GM23338 (cell line): ENCODE measurements at regions not wholly inside any gene's neighbourhood (a gene's known extent, or its start where the extent isn't known, plus 50 kb on each side); places are given as distances from the start of the nearest gene placed in this dataset.

Experiments
- ATAC-seq: fragments of 200-7000 bp; cut with Tn5 transposase; 3 replicates; pipeline ENCODE4 v1.9.1; 2020
- DNase-seq: peaks from one replicate; pipeline ENCODE4 v3.0.0-alpha.2; 2015; ENCODE audit warnings: low spot score
- H2AFZ ChIP-seq: fragments of 200-600 bp; sonication (generic); 2 replicates; pipeline ENCODE4 v1.8.0; 2016; ENCODE audit warnings: antibody characterized with exemption, mild to moderate bottlenecking, moderate library complexity
- H3F3A ChIP-seq: fragments of 200-600 bp; sonication (generic); replicated peaks from 2 replicates; pipeline ENCODE4 v1.8.0; 2017; ENCODE audit warnings: antibody characterized with exemption, mixed run types, low read depth
- H3K27ac ChIP-seq: fragments of 200-600 bp; sonication (generic); 2 replicates; pipeline ENCODE4 v1.6.1; 2016; ENCODE audit warnings: low read depth
- H3K27me3 ChIP-seq: fragments of 200-600 bp; sonication (generic); 2 replicates; pipeline ENCODE4 v1.8.0; 2016; ENCODE audit warnings: mild to moderate bottlenecking, mixed run types, moderate library complexity; ENCODE audit not compliant: insufficient read depth
- H3K36me3 ChIP-seq: fragments of 200-600 bp; sonication (generic); 2 replicates; pipeline ENCODE4 v1.8.0; 2016; ENCODE audit warnings: mild to moderate bottlenecking; ENCODE audit not compliant: insufficient read depth
- H3K4me1 ChIP-seq: fragments of 200-600 bp; sonication (generic); 2 replicates; pipeline ENCODE4 v1.8.0; 2016; ENCODE audit warnings: mild to moderate bottlenecking, moderate library complexity; ENCODE audit not compliant: insufficient read depth
- H3K4me2 ChIP-seq: fragments of 200-600 bp; sonication (generic); 2 replicates; pipeline ENCODE4 v1.7.1; 2017; ENCODE audit warnings: mixed run types
- H3K4me3 ChIP-seq: fragments of 200-600 bp; sonication (generic); 2 replicates; pipeline ENCODE4 v1.6.1; 2016; ENCODE audit warnings: mixed run types
- H3K79me2 ChIP-seq: fragments of 200-600 bp; sonication (generic); replicated peaks from 2 replicates; pipeline ENCODE4 v1.8.0; 2017; ENCODE audit warnings: mild to moderate bottlenecking; ENCODE audit not compliant: insufficient read depth
- H3K9me2 ChIP-seq: fragments of 200-600 bp; sonication (generic); 2 replicates; pipeline ENCODE4 v1.8.0; 2017; ENCODE audit not compliant: insufficient read depth
- H4K20me1 ChIP-seq: fragments of 200-600 bp; sonication (generic); replicated peaks from 2 replicates; pipeline ENCODE4 v1.8.0; 2017; ENCODE audit warnings: mild to moderate bottlenecking; ENCODE audit not compliant: insufficient read depth
- H3K27ac Mint-ChIP-seq: 2 replicates; pipeline ENCODE4 v1.8.0; 2020; ENCODE audit warnings: inconsistent platforms, mild to moderate bottlenecking, moderate library complexity, mixed read lengths
- H3K27me3 Mint-ChIP-seq: 3 replicates; pipeline ENCODE4 v1.8.0; 2022; ENCODE audit warnings: low read depth, mild to moderate bottlenecking, moderate library complexity, mixed read lengths, inconsistent platforms; ENCODE audit not compliant: insufficient read depth, poor library complexity
- H3K36me3 Mint-ChIP-seq: 3 replicates; pipeline ENCODE4 v1.8.0; 2021; ENCODE audit warnings: low read depth, mild to moderate bottlenecking, inconsistent platforms, moderate library complexity, mixed read lengths
- H3K4me1 Mint-ChIP-seq: 3 replicates; pipeline ENCODE4 v1.8.0; 2020; ENCODE audit warnings: mild to moderate bottlenecking, inconsistent platforms, mixed read lengths
- H3K4me3 Mint-ChIP-seq: 3 replicates; pipeline ENCODE4 v1.8.0; 2021; ENCODE audit warnings: moderate library complexity, mild to moderate bottlenecking, inconsistent platforms, mixed read lengths
- H3K9me3 Mint-ChIP-seq: 3 replicates; pipeline ENCODE4 v1.8.0; 2020; ENCODE audit warnings: moderate library complexity, mild to moderate bottlenecking, inconsistent platforms, mixed read lengths
- CREB1 ChIP-seq: fragments of 250-450 bp; sonication (Bioruptor Pico); IDR thresholded peaks from 2 replicates; pipeline ENCODE4 v1.5.0; 2020; ENCODE audit warnings: low read depth, mild to moderate bottlenecking, moderate library complexity
- EZH2 ChIP-seq: fragments of 200-600 bp; sonication (generic); IDR thresholded peaks from one replicate; pipeline ENCODE4 v1.8.0; 2017; ENCODE audit warnings: antibody characterized with exemption, mild to moderate bottlenecking, low read depth; ENCODE audit not compliant: unreplicated experiment
- EZH2phosphoT487 ChIP-seq: fragments of 200-600 bp; sonication (generic); IDR thresholded peaks from one replicate; pipeline ENCODE4 v1.8.1; 2018; ENCODE audit warnings: antibody characterized with exemption; ENCODE audit not compliant: unreplicated experiment
- JUNB ChIP-seq: IDR thresholded peaks from one replicate; pipeline ENCODE4 v1.6.1; 2016; ENCODE audit warnings: antibody characterized with exemption; ENCODE audit not compliant: unreplicated experiment
- NANOG ChIP-seq: IDR thresholded peaks from 2 replicates; pipeline ENCODE4 v1.6.1; 2016; ENCODE audit warnings: antibody characterized with exemption, borderline replicate concordance
- POLR2AphosphoS5 ChIP-seq: IDR thresholded peaks from 2 replicates; pipeline ENCODE4 v1.6.1; 2016; ENCODE audit warnings: antibody characterized with exemption, low read depth
- STAT1 ChIP-seq: IDR thresholded peaks from one replicate; pipeline ENCODE4 v1.6.1; 2016; ENCODE audit warnings: antibody characterized with exemption; ENCODE audit not compliant: unreplicated experiment
- ZNF114 ChIP-seq: fragments of 250-450 bp; sonication (Bioruptor Pico); IDR thresholded peaks from 2 replicates; pipeline ENCODE4 v1.5.0; 2020; ENCODE audit warnings: mild to moderate bottlenecking, moderate library complexity
- ZNF331 ChIP-seq: fragments of 250-450 bp; sonication (Bioruptor Pico); IDR thresholded peaks from 2 replicates; pipeline ENCODE4 v1.5.0; 2020; ENCODE audit warnings: low read depth, mild to moderate bottlenecking, moderate library complexity
- TF ChIP-seq, protein P1 (sequence below), 2 experiments: fragments of 200-600 bp in 1 of 2; sonication (generic) in 1 of 2; conservative IDR thresholded peaks; 2 replicates each; pipeline versions ENCODE4 v1.5.1 to v1.6.1; 2016 to 2017; ENCODE audit warnings: antibody characterized with exemption in 2 of 2, low read depth in 2 of 2, mild to moderate bottlenecking in 2 of 2, moderate library complexity in 1 of 2
- TF ChIP-seq, protein P2 (sequence below): fragments of 250-450 bp; sonication (Bioruptor Pico); IDR thresholded peaks from 2 replicates; pipeline ENCODE4 v1.5.0; 2020; ENCODE audit warnings: mild to moderate bottlenecking, moderate library complexity
- TF ChIP-seq, protein P3 (sequence below): IDR thresholded peaks from 2 replicates; pipeline ENCODE4 v1.6.1; 2016; ENCODE audit warnings: antibody characterized with exemption
- TF ChIP-seq, protein P4 (sequence below): IDR thresholded peaks from one replicate; pipeline ENCODE4 v1.6.1; 2018; ENCODE audit warnings: antibody characterized with exemption; ENCODE audit not compliant: unreplicated experiment

DNA sequence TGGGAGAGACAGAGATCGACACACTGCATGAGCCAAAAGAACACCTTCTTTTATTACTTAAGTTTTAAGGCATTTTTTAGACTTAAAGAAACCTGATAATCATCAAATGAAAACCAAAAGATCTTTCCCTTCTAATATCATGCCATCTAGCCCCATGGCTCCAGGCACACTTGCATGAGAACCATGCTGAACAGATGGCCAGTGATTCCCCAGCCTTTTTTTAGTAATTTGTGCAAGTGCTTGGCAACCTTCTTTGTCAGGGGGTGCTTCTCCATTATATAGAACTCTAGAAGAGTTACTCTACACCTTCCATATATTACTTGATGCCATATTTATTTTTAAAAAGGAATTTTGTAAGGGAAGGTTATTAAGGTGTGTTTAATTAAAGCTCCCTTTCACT, 182.2 kb upstream of the TEX13C start:
- ATAC-seq = no peak
- Histone ChIP-seq H3K79me2 (no peaks in the 10 kb centered on the region), H2AFZ (no peak overlapping the region), H3K4me2 (no peak overlapping the region), H3F3A (no peaks in the 10 kb centered on the region), H3K4me1 (no peaks in the 10 kb centered on the region), H4K20me1 (no peaks in the 10 kb centered on the region), H3K27me3 (no peaks in the 10 kb centered on the region), H3K4me3 (no peak overlapping the region), H3K36me3 (no peaks in the 10 kb centered on the region), H3K9me2 (no peaks in the 10 kb centered on the region), H3K27ac (no peak overlapping the region)
- Mint-ChIP-seq H3K4me1 (no peaks in the 10 kb centered on the region), H3K9me3 (no peaks in the 10 kb centered on the region), H3K4me3 (no peak overlapping the region), H3K27ac (no peak overlapping the region), H3K36me3 (no peaks in the 10 kb centered on the region), H3K27me3 (no peaks in the 10 kb centered on the region)
- TF ChIP-seq, protein P1, sequence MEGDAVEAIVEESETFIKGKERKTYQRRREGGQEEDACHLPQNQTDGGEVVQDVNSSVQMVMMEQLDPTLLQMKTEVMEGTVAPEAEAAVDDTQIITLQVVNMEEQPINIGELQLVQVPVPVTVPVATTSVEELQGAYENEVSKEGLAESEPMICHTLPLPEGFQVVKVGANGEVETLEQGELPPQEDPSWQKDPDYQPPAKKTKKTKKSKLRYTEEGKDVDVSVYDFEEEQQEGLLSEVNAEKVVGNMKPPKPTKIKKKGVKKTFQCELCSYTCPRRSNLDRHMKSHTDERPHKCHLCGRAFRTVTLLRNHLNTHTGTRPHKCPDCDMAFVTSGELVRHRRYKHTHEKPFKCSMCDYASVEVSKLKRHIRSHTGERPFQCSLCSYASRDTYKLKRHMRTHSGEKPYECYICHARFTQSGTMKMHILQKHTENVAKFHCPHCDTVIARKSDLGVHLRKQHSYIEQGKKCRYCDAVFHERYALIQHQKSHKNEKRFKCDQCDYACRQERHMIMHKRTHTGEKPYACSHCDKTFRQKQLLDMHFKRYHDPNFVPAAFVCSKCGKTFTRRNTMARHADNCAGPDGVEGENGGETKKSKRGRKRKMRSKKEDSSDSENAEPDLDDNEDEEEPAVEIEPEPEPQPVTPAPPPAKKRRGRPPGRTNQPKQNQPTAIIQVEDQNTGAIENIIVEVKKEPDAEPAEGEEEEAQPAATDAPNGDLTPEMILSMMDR (conservative IDR thresholded peaks at IDR 0.05; ENCODE audit: low read depth in 2 of 2) = no peak
- TF ChIP-seq NANOG = no peak
- TF ChIP-seq, protein P2, sequence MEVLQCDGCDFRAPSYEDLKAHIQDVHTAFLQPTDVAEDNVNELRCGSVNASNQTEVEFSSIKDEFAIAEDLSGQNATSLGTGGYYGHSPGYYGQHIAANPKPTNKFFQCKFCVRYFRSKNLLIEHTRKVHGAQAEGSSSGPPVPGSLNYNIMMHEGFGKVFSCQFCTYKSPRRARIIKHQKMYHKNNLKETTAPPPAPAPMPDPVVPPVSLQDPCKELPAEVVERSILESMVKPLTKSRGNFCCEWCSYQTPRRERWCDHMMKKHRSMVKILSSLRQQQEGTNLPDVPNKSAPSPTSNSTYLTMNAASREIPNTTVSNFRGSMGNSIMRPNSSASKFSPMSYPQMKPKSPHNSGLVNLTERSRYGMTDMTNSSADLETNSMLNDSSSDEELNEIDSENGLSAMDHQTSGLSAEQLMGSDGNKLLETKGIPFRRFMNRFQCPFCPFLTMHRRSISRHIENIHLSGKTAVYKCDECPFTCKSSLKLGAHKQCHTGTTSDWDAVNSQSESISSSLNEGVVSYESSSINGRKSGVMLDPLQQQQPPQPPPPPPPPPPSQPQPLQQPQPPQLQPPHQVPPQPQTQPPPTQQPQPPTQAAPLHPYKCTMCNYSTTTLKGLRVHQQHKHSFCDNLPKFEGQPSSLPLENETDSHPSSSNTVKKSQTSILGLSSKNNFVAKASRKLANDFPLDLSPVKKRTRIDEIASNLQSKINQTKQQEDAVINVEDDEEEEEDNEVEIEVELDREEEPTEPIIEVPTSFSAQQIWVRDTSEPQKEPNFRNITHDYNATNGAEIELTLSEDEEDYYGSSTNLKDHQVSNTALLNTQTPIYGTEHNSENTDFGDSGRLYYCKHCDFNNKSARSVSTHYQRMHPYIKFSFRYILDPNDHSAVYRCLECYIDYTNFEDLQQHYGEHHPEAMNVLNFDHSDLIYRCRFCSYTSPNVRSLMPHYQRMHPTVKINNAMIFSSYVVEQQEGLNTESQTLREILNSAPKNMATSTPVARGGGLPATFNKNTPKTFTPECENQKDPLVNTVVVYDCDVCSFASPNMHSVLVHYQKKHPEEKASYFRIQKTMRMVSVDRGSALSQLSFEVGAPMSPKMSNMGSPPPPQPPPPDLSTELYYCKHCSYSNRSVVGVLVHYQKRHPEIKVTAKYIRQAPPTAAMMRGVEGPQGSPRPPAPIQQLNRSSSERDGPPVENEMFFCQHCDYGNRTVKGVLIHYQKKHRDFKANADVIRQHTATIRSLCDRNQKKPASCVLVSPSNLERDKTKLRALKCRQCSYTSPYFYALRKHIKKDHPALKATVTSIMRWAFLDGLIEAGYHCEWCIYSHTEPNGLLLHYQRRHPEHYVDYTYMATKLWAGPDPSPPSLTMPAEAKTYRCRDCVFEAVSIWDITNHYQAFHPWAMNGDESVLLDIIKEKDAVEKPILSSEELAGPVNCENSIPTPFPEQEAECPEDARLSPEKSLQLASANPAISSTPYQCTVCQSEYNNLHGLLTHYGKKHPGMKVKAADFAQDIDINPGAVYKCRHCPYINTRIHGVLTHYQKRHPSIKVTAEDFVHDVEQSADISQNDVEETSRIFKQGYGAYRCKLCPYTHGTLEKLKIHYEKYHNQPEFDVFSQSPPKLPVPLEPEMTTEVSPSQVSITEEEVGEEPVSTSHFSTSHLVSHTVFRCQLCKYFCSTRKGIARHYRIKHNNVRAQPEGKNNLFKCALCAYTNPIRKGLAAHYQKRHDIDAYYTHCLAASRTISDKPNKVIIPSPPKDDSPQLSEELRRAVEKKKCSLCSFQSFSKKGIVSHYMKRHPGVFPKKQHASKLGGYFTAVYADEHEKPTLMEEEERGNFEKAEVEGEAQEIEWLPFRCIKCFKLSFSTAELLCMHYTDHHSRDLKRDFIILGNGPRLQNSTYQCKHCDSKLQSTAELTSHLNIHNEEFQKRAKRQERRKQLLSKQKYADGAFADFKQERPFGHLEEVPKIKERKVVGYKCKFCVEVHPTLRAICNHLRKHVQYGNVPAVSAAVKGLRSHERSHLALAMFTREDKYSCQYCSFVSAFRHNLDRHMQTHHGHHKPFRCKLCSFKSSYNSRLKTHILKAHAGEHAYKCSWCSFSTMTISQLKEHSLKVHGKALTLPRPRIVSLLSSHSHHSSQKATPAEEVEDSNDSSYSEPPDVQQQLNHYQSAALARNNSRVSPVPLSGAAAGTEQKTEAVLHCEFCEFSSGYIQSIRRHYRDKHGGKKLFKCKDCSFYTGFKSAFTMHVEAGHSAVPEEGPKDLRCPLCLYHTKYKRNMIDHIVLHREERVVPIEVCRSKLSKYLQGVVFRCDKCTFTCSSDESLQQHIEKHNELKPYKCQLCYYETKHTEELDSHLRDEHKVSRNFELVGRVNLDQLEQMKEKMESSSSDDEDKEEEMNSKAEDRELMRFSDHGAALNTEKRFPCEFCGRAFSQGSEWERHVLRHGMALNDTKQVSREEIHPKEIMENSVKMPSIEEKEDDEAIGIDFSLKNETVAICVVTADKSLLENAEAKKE (CRISPR knock-in tag) = no peak
- TF ChIP-seq ZNF114 (CRISPR knock-in tag) = no peak
- no peak for TF ChIP-seq CREB1
- TF ChIP-seq, protein P3, sequence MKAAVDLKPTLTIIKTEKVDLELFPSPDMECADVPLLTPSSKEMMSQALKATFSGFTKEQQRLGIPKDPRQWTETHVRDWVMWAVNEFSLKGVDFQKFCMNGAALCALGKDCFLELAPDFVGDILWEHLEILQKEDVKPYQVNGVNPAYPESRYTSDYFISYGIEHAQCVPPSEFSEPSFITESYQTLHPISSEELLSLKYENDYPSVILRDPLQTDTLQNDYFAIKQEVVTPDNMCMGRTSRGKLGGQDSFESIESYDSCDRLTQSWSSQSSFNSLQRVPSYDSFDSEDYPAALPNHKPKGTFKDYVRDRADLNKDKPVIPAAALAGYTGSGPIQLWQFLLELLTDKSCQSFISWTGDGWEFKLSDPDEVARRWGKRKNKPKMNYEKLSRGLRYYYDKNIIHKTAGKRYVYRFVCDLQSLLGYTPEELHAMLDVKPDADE = no peak
- TF ChIP-seq POLR2AphosphoS5 = no peak
- TF ChIP-seq, protein P4, sequence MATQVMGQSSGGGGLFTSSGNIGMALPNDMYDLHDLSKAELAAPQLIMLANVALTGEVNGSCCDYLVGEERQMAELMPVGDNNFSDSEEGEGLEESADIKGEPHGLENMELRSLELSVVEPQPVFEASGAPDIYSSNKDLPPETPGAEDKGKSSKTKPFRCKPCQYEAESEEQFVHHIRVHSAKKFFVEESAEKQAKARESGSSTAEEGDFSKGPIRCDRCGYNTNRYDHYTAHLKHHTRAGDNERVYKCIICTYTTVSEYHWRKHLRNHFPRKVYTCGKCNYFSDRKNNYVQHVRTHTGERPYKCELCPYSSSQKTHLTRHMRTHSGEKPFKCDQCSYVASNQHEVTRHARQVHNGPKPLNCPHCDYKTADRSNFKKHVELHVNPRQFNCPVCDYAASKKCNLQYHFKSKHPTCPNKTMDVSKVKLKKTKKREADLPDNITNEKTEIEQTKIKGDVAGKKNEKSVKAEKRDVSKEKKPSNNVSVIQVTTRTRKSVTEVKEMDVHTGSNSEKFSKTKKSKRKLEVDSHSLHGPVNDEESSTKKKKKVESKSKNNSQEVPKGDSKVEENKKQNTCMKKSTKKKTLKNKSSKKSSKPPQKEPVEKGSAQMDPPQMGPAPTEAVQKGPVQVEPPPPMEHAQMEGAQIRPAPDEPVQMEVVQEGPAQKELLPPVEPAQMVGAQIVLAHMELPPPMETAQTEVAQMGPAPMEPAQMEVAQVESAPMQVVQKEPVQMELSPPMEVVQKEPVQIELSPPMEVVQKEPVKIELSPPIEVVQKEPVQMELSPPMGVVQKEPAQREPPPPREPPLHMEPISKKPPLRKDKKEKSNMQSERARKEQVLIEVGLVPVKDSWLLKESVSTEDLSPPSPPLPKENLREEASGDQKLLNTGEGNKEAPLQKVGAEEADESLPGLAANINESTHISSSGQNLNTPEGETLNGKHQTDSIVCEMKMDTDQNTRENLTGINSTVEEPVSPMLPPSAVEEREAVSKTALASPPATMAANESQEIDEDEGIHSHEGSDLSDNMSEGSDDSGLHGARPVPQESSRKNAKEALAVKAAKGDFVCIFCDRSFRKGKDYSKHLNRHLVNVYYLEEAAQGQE = no peak
- TF ChIP-seq ZNF331 (CRISPR knock-in tag) = no peak
- no peak for TF ChIP-seq EZH2
- TF ChIP-seq STAT1 = no peak
- no peak for TF ChIP-seq JUNB
- TF ChIP-seq EZH2phosphoT487 = no peak
- DNase-seq = no peak
